RWPE1 (cell line): ENCODE measurements at regions not wholly inside any gene's neighbourhood (a gene's known extent, or its start where the extent isn't known, plus 50 kb on each side); places are given as distances from the start of the nearest gene placed in this dataset.

Experiments used
- CTCF ChIA-PET: fragments of 350-600 bp; sonication (Branson Sonifier 250); formaldehyde crosslinking; extraction: SDS; loops from one replicate; lab custom pipeline; 2021; lab: Yijun Ruan, JAX
- POLR2A ChIA-PET: fragments of 400-600 bp; formaldehyde crosslinking; extraction: SDS; loops from one replicate; lab custom pipeline; 2020; ENCODE audit warnings: antibody characterized with exemption; ENCODE audit not compliant: low non-redundant PET; lab: Yijun Ruan, JAX
- DNase-seq: peaks from one replicate; pipeline ENCODE4 v3.0.0; 2012; ENCODE audit warnings: low spot score
- H3K27ac ChIP-seq: fragments of 450-650 bp; 2 replicates; pipeline ENCODE4 v1.5.1; 2017
- CTCF ChIP-seq: fragments of 450-650 bp; conservative IDR thresholded peaks from 2 replicates; pipeline ENCODE4 v1.5.1; 2017; ENCODE audit warnings: low read depth, mild to moderate bottlenecking

- ChIA-PET CTCF (no interaction called here), POLR2A (no interaction called here)
- DNase-seq: no peak
- TF ChIP-seq CTCF: no peak
- no peak overlapping the region for H3K27ac ChIP-seq
Observed at GRCh38 chr18:67154979-67155378, 361.5 kb downstream of the DSEL start.

GRCh38 chr18:67151366-67151765 is 365.2 kb downstream of the DSEL start:
- POLR2A ChIA-PET: no interaction called here
- H3K27ac ChIP-seq: no peak overlapping the region
- no peak for TF ChIP-seq CTCF
- CTCF ChIA-PET: no interaction called here
- no peak for DNase-seq

- POLR2A ChIA-PET: no interaction called here
- TF ChIP-seq CTCF: no peak
- DNase-seq: no peak
- H3K27ac ChIP-seq: no peak overlapping the region
- CTCF ChIA-PET: interaction anchor here (0.6 kb wide), 1 partner anchor 1678 kb away, joined by 3 read pairs; no protein-coding TSS in a partner anchor
Observed at GRCh38 chr18:67145586-67146292, 370.8 kb downstream of the DSEL start.

GRCh38 chr18:67144329-67144728 is 372.2 kb downstream of the DSEL start:
- CTCF ChIA-PET: no interaction called here
- TF ChIP-seq CTCF: no peak
- DNase-seq: no peak

GRCh38 chr18:67143028-67143427 is 373.5 kb downstream of the DSEL start:
- DNase-seq: no peak
- no peak overlapping the region for H3K27ac ChIP-seq
- CTCF ChIA-PET: no interaction called here
- no peak for TF ChIP-seq CTCF
- POLR2A ChIA-PET: no interaction called here

More at GRCh38 chr18:67144329-67144728, 372.2 kb downstream of the DSEL start:
- POLR2A ChIA-PET: no interaction called here
- no peak overlapping the region for H3K27ac ChIP-seq

- H3K27ac ChIP-seq: no peak overlapping the region
- DNase-seq: no peak
- ChIA-PET CTCF (no interaction called here), POLR2A (no interaction called here)
- TF ChIP-seq CTCF: no peak
Observed at GRCh38 chr18:67142604-67143003, 373.9 kb downstream of the DSEL start.
